ENCODE measurements at regions not wholly inside any gene's neighbourhood (a gene's known extent, or its start where the extent isn't known, plus 50 kb on each side); places are given as distances from the start of the nearest gene placed in this dataset.

GRCh38 chr13:73859841-73860240, 274.4 kb downstream of the KLF12 start:
- H3K4me3 ChIP-seq (ENCODE audit: low read length) = no peak overlapping the region
- no peak for DNase-seq (ENCODE audit: low read depth)
- TF ChIP-seq CTCF (IDR thresholded peaks at IDR 0.05; ENCODE audit: insufficient read depth, low read depth, low read length, missing control alignments) = no peak

GRCh38 chr13:73857106-73857505, 277.1 kb downstream of the KLF12 start:
- no peak for TF ChIP-seq CTCF (IDR thresholded peaks at IDR 0.05; ENCODE audit: insufficient read depth, low read depth, low read length, missing control alignments)
- no peak for DNase-seq (ENCODE audit: low read depth)
- no peak overlapping the region for H3K4me3 ChIP-seq (ENCODE audit: low read length)

- H3K4me3 ChIP-seq (ENCODE audit: low read length) = no peak overlapping the region
- no peak for TF ChIP-seq CTCF (IDR thresholded peaks at IDR 0.05; ENCODE audit: insufficient read depth, low read depth, low read length, missing control alignments)
- no peak for DNase-seq (ENCODE audit: low read depth)
Observed at GRCh38 chr13:73851104-73851503, 283.1 kb downstream of the KLF12 start.

GRCh38 chr13:73850104-73850873, 283.9 kb downstream of the KLF12 start:
- no peak for DNase-seq (ENCODE audit: low read depth)
- TF ChIP-seq CTCF (IDR thresholded peaks at IDR 0.05; ENCODE audit: insufficient read depth, low read depth, low read length, missing control alignments) = no peak
- no peak overlapping the region for H3K4me3 ChIP-seq (ENCODE audit: low read length)

GRCh38 chr13:73849292-73849691, 284.9 kb downstream of the KLF12 start:
- no peak overlapping the region for H3K4me3 ChIP-seq (ENCODE audit: low read length)
- DNase-seq (ENCODE audit: low read depth) = peak; percentile 48
- peak; percentile 54 for TF ChIP-seq CTCF (IDR thresholded peaks at IDR 0.05; ENCODE audit: insufficient read depth, low read depth, low read length, missing control alignments)

- no peak for TF ChIP-seq CTCF (IDR thresholded peaks at IDR 0.05; ENCODE audit: insufficient read depth, low read depth, low read length, missing control alignments)
- no peak overlapping the region for H3K4me3 ChIP-seq (ENCODE audit: low read length)
- no peak for DNase-seq (ENCODE audit: low read depth)
Observed at GRCh38 chr13:73844986-73845385, 289.2 kb downstream of the KLF12 start.

GRCh38 chr13:73842626-73843025, 291.6 kb downstream of the KLF12 start:
- no peak for TF ChIP-seq CTCF (IDR thresholded peaks at IDR 0.05; ENCODE audit: insufficient read depth, low read depth, low read length, missing control alignments)
- no peak overlapping the region for H3K4me3 ChIP-seq (ENCODE audit: low read length)
- DNase-seq (ENCODE audit: low read depth) = no peak
